Kidney (tissue), 13 donors: ENCODE measurements at regions not wholly inside any gene's neighbourhood (a gene's known extent, or its start where the extent isn't known, plus 50 kb on each side); places are given as distances from the start of the nearest gene placed in this dataset.

Experiments used
- DNase-seq, 5 donors: peaks; one replicate each; pipeline ENCODE4 v3.0.0-alpha.2; 2013 to 2020
- FAIRE-seq: peaks from 2 replicates; lab custom pipeline; 2012; peaks lifted over from hg19 to GRCh38; lab: Jason Lieb, UNC
- H3K27ac ChIP-seq, 2 donors: one replicate each; pipeline ENCODE4 v1.7.0; 2013; ENCODE audit warnings: low read depth in 2 of 2, low read length in 2 of 2, inconsistent platforms in 1 of 2
- H3K27me3 ChIP-seq: one replicate; pipeline ENCODE4 v1.7.1; 2013; ENCODE audit warnings: low read length, inconsistent platforms; ENCODE audit not compliant: control insufficient read depth, insufficient read depth
- H3K36me3 ChIP-seq, 3 donors: one replicate each; pipeline versions ENCODE4 v1.7.0 to v1.7.1; 2013; ENCODE audit warnings: low read length in 3 of 3, control low read depth in 1 of 3, inconsistent platforms in 1 of 3; ENCODE audit not compliant: insufficient read depth in 3 of 3, control insufficient read depth in 2 of 3
- H3K4me1 ChIP-seq, 3 donors: one replicate each; pipeline versions ENCODE4 v1.7.0 to v1.7.1; 2013; ENCODE audit warnings: low read length in 3 of 3, inconsistent platforms in 1 of 3, low read depth in 1 of 3; ENCODE audit not compliant: control insufficient read depth in 2 of 3, insufficient read depth in 2 of 3
- H3K4me3 ChIP-seq, 3 donors: one replicate each; pipeline versions ENCODE4 v1.7.0 to v1.8.1; 2013; ENCODE audit warnings: low read length in 3 of 3, control low read depth in 1 of 3, inconsistent platforms in 1 of 3
- H3K9ac ChIP-seq, 3 donors: one replicate each; pipeline versions ENCODE4 v1.7.0 to v1.7.1; 2013; ENCODE audit warnings: low read length in 3 of 3, control low read depth in 1 of 3, inconsistent platforms in 1 of 3
- H3K9me3 ChIP-seq, 3 donors: one replicate each; pipeline versions ENCODE4 v1.7.0 to v1.7.1; 2013; ENCODE audit warnings: low read length in 3 of 3, control low read depth in 1 of 3, inconsistent platforms in 1 of 3; ENCODE audit not compliant: control insufficient read depth in 2 of 3, insufficient read depth in 1 of 3
- intact Hi-C: fragments of 100-400 bp; cut with DNase I; formaldehyde crosslinking; loops from one replicate; pipeline ENCODE4 v1.11.1; 2022
- TF ChIP-seq, protein P1 (sequence below): IDR thresholded peaks from 3 replicates; pipeline ENCODE4 v1.5.1; 2012; ENCODE audit warnings: mild to moderate bottlenecking, moderate library complexity, borderline replicate concordance; ENCODE audit not compliant: insufficient read depth; ENCODE audit errors: extremely low read depth
- donor health status: control.
- donor health status: control.
- donor health status: control.
- donor health status: control.
- donor health status: control.
- donor health status: DM: yes; HTN: yes; CAD: no.
- donor health status: Normal renal cell carcinoma (clear cell type).

DNA sequence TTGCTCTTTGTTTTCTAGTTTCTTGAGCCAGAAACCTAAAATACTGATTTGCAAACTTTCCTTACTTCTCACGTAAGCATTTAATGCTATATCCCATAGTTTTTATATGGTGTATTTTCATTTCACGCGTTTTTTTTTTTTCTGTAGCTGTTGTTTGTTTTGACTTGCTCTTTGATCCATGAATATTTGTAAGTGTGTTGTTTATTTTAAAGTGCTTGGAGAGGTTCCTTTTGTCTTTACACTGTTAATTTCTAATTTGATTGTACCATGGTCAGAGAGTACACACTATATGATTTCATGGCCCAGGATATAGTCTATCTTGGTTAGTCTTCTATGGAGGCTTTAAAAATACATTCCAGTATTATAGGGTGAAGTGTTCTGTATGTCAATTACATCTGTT, 84.8 kb upstream of the RNF217 start:
- no peak overlapping the region for H3K27ac ChIP-seq
- H3K4me1 ChIP-seq: peaks cover 0 to 2% (median 0%) of the 10 kb centered on the region in 3 donors
- intact Hi-C loops: no loop called here
- H3K4me3 ChIP-seq: no peak overlapping the region
- TF ChIP-seq, protein P1, sequence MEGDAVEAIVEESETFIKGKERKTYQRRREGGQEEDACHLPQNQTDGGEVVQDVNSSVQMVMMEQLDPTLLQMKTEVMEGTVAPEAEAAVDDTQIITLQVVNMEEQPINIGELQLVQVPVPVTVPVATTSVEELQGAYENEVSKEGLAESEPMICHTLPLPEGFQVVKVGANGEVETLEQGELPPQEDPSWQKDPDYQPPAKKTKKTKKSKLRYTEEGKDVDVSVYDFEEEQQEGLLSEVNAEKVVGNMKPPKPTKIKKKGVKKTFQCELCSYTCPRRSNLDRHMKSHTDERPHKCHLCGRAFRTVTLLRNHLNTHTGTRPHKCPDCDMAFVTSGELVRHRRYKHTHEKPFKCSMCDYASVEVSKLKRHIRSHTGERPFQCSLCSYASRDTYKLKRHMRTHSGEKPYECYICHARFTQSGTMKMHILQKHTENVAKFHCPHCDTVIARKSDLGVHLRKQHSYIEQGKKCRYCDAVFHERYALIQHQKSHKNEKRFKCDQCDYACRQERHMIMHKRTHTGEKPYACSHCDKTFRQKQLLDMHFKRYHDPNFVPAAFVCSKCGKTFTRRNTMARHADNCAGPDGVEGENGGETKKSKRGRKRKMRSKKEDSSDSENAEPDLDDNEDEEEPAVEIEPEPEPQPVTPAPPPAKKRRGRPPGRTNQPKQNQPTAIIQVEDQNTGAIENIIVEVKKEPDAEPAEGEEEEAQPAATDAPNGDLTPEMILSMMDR: no peak
- no peak overlapping the region for H3K9ac ChIP-seq
- FAIRE-seq (no peak), DNase-seq (no peak)
- no peaks in the 10 kb centered on the region for H3K9me3 ChIP-seq
- H3K27me3 ChIP-seq: no peaks in the 10 kb centered on the region
- no peaks in the 10 kb centered on the region for H3K36me3 ChIP-seq

DNA sequence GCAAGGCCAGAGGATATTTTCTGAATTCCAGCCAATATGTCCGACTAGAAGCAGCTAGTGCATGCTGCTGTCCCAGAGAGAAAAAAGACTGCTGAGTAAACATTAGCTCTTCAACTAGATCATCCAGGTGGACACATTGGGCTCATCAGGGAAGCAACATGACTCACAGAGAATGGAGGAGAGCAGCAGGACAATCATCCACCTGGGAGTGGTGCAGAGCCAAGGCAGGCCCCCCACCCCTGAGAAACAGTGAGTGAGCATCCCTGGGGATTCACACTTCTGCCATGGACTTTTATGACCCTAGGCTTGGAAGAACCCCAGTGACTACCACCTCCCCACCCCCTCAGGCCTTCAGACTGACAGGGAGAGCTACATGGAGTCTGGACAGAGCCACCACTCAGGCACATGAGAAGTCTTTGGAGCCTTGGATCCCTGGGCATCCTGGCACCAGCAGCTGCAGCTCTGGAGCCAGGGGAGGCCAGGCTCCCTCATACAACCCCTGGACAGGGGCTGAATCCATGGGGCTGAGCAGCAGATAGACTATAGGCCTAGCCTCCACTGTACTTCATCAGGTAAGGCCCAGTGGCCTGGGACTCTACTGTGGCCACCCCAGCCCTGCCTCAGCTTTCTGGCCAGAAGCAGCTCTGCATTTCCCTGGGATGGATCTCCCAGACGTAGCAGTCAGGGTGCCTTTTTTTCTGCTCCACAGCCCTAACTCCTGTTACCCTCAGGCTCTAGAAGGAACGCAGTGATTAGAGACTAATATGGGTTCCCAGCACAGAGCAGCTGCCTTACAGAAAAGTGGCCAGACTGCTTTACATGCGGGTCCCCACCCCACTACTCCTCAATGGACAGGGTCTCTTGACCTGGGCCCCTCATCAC, 82.9 kb upstream of the RNF217 start:
- Histone ChIP-seq H3K9me3 (no peaks in the 10 kb centered on the region), H3K36me3 (no peaks in the 10 kb centered on the region), H3K4me1 (peaks cover 0 to 2% (median 0%) of the 10 kb centered on the region in 3 donors), H3K27ac (no peak overlapping the region), H3K9ac (no peak overlapping the region), H3K4me3 (no peak overlapping the region), H3K27me3 (no peaks in the 10 kb centered on the region)
- DNase-seq (no peak), FAIRE-seq (no peak)
- TF ChIP-seq, protein P1: no peak
- intact Hi-C loops: no loop called here

DNA sequence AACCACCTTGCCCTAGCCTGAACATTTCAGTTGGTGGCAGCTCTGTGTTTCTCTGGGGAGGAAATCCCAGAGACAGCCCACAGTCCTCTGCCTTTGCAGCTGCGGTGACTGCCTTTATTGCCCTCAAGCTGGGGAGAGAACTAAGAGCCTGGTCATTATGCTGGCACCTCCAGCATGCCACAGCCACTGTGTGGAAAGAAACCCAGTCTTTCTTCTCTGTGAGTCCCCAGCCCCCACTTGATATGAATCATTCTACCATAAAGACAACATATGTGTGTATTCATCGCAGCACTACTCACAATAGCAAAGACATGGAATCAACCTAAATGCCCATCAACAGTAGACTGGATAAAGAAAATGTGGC, 82.3 kb upstream of the RNF217 start:
- Histone ChIP-seq H3K9ac (no peak overlapping the region), H3K4me1 (peaks cover 0 to 2% (median 0%) of the 10 kb centered on the region in 3 donors), H3K4me3 (no peak overlapping the region), H3K9me3 (no peaks in the 10 kb centered on the region), H3K27ac (no peak overlapping the region), H3K36me3 (no peaks in the 10 kb centered on the region), H3K27me3 (no peaks in the 10 kb centered on the region)
- no peak for FAIRE-seq
- DNase-seq: no peak
- intact Hi-C loops: no loop called here
- TF ChIP-seq, protein P1: no peak
